SK-N-MC (cell line): ENCODE measurements at regions not wholly inside any gene's neighbourhood (a gene's known extent, or its start where the extent isn't known, plus 50 kb on each side); places are given as distances from the start of the nearest gene placed in this dataset.

Experiments
- EZH2 ChIP-seq: fragments of 200-600 bp; sonication (generic); IDR thresholded peaks from one replicate; pipeline ENCODE4 v1.6.1; 2017; ENCODE audit warnings: antibody characterized with exemption
- FOXP2 ChIP-seq: optimal IDR thresholded peaks from 2 replicates; pipeline ENCODE3; 2011; ENCODE audit warnings: mild to moderate bottlenecking, moderate library complexity; ENCODE audit not compliant: insufficient read depth; ENCODE audit errors: extremely low read length, control extremely low read depth
- POLR2AphosphoS5 ChIP-seq: IDR thresholded peaks from 2 replicates; pipeline ENCODE4 v1.6.1; 2012; ENCODE audit warnings: mild to moderate bottlenecking, low read depth, low read length, borderline replicate concordance

GRCh38 chr7:17027789-17028152 lies 146.0 kb upstream of the AGR3 start:
- TF ChIP-seq POLR2AphosphoS5 (no peak), EZH2 (no peak), FOXP2 (no peak)
